Kidney epithelial cell (primary cell): ENCODE measurements at regions not wholly inside any gene's neighbourhood (a gene's known extent, or its start where the extent isn't known, plus 50 kb on each side); places are given as distances from the start of the nearest gene placed in this dataset.

ENCODE experiments used
- DNase-seq: peaks from one replicate; pipeline ENCODE4 v3.0.0-alpha.2; 2010; ENCODE audit warnings: low read depth
- H3K27me3 ChIP-seq: 2 replicates; pipeline ENCODE4 v1.6.0; 2011; ENCODE audit warnings: low read length; ENCODE audit not compliant: control insufficient read depth, insufficient read depth
- H3K36me3 ChIP-seq: 2 replicates; pipeline ENCODE4 v1.5.1; 2011; ENCODE audit warnings: low read length; ENCODE audit not compliant: control insufficient read depth, insufficient read depth
- H3K4me3 ChIP-seq: 2 replicates; pipeline ENCODE4 v1.5.1; 2011; ENCODE audit warnings: low read depth, mild to moderate bottlenecking, control low read depth, low read length
- CTCF ChIP-seq: IDR thresholded peaks from 2 replicates; pipeline ENCODE4 v1.5.1; 2011; ENCODE audit warnings: mild to moderate bottlenecking, moderate library complexity, low read length, control low read depth, inconsistent platforms; ENCODE audit not compliant: insufficient read depth, poor library complexity, severe bottlenecking

- Histone ChIP-seq H3K4me3 (no peak overlapping the region), H3K36me3 (no peaks in the 10 kb centered on the region), H3K27me3 (no peaks in the 10 kb centered on the region)
- no peak for DNase-seq
- TF ChIP-seq CTCF: no peak
Observed at GRCh38 chr5:62149879-62150278, 156.1 kb upstream of the KIF2A start.

- DNase-seq: no peak
- no peak for TF ChIP-seq CTCF
- Histone ChIP-seq H3K27me3 (no peaks in the 10 kb centered on the region), H3K4me3 (no peak overlapping the region), H3K36me3 (no peaks in the 10 kb centered on the region)
Observed at GRCh38 chr5:62152394-62153087, 153.5 kb upstream of the KIF2A start.

- no peaks in the 10 kb centered on the region for H3K27me3 ChIP-seq
- no peaks in the 10 kb centered on the region for H3K36me3 ChIP-seq
- DNase-seq: no peak
- no peak overlapping the region for H3K4me3 ChIP-seq
- no peak for TF ChIP-seq CTCF
Observed at GRCh38 chr5:62154758-62155157, 151.2 kb upstream of the KIF2A start.

GRCh38 chr5:62155988-62156387, 150.0 kb upstream of the KIF2A start:
- DNase-seq: no peak
- H3K4me3 ChIP-seq: no peak overlapping the region
- H3K36me3 ChIP-seq: no peaks in the 10 kb centered on the region
- no peak for TF ChIP-seq CTCF
- no peaks in the 10 kb centered on the region for H3K27me3 ChIP-seq

GRCh38 chr5:62167561-62168057, 138.4 kb upstream of the KIF2A start:
- H3K27me3 ChIP-seq: no peaks in the 10 kb centered on the region
- H3K36me3 ChIP-seq: no peaks in the 10 kb centered on the region
- no peak for TF ChIP-seq CTCF
- no peak for DNase-seq
- no peak overlapping the region for H3K4me3 ChIP-seq

GRCh38 chr5:62168506-62169281, 137.3 kb upstream of the KIF2A start:
- TF ChIP-seq CTCF: no peak
- H3K27me3 ChIP-seq: no peaks in the 10 kb centered on the region
- no peak for DNase-seq
- H3K36me3 ChIP-seq: no peaks in the 10 kb centered on the region
- no peak overlapping the region for H3K4me3 ChIP-seq
